Sigmoid colon (tissue), 6 donors: ENCODE measurements at regions not wholly inside any gene's neighbourhood (a gene's known extent, or its start where the extent isn't known, plus 50 kb on each side); places are given as distances from the start of the nearest gene placed in this dataset.

Experiments used
- DNase-seq: peaks from one replicate; pipeline ENCODE4 v3.0.0-alpha.2; 2019
- H3K27ac ChIP-seq, 4 donors: fragments of 200-600 bp; sonication (generic); one replicate each; pipeline ENCODE4 v1.5.1; 2016 to 2019; ENCODE audit warnings: mild to moderate bottlenecking in 1 of 4
- H3K27me3 ChIP-seq, 3 donors: fragments of 200-600 bp; sonication (generic); one replicate each; pipeline ENCODE4 v1.5.1; 2019; ENCODE audit warnings: mild to moderate bottlenecking in 1 of 3
- H3K36me3 ChIP-seq, 4 donors: fragments of 200-600 bp; sonication (generic); one replicate each; pipeline ENCODE4 v1.5.1; 2016 to 2019
- H3K4me1 ChIP-seq, 4 donors: fragments of 200-600 bp; sonication (generic); one replicate each; pipeline ENCODE4 v1.5.1; 2017 to 2019
- H3K4me3 ChIP-seq, 4 donors: fragments of 200-600 bp; sonication (generic); one replicate each; pipeline ENCODE4 v1.5.1; 2017 to 2019; ENCODE audit warnings: mild to moderate bottlenecking in 2 of 4, moderate library complexity in 1 of 4
- H3K9me3 ChIP-seq, 4 donors: fragments of 200-600 bp in 3 of 4; sonication (generic) in 3 of 4; one replicate each; pipeline versions ENCODE4 v1.5.1 to v1.6.1; 2013 to 2019
- CTCF ChIP-seq, 4 experiments: fragments of 450-650 bp in 3 of 4; fragments of 200-600 bp in 1 of 4; IDR thresholded peaks; one replicate each; pipeline ENCODE4 v1.5.1; 2016 to 2019; ENCODE audit warnings: antibody characterized with exemption in 4 of 4, mild to moderate bottlenecking in 3 of 4, moderate library complexity in 2 of 4
- EP300 ChIP-seq, 4 donors: sonication (generic); formaldehyde crosslinking; IDR thresholded peaks; one replicate each; pipeline ENCODE4 v1.6.1; 2017; ENCODE audit warnings: antibody characterized with exemption in 4 of 4
- POLR2A ChIP-seq, 2 donors: fragments of 450-650 bp; IDR thresholded peaks; one replicate each; pipeline ENCODE4 v1.6.1; 2016; ENCODE audit warnings: antibody characterized with exemption in 2 of 2, mild to moderate bottlenecking in 2 of 2, moderate library complexity in 2 of 2
- POLR2AphosphoS5 ChIP-seq, 4 donors: sonication (generic); formaldehyde crosslinking; IDR thresholded peaks; one replicate each; pipeline ENCODE4 v1.6.1; 2017; ENCODE audit warnings: antibody characterized with exemption in 4 of 4
- WGBS, 2 donors: extraction: QIAGEN DNeasy Blood & Tissue Kit; methylation state at CpG; one replicate each; pipeline ENCODE4 v1.1.7; 2013; 5-methylcytosine and 5-hydroxymethylcytosine counted together
- intact Hi-C: fragments of 100-400 bp; cut with DNase I; formaldehyde crosslinking; loops from one replicate; pipeline ENCODE4 v1.15.1; 2023
- donor health status: healthy with polysubstance abuse.
- donor health status: healthy.

GRCh38 chr3:166900866-166901577, 479.1 kb downstream of the ZBBX start:
- Histone ChIP-seq H3K36me3 (no peaks in the 10 kb centered on the region), H3K4me3 (no peak overlapping the region), H3K27ac (no peak overlapping the region), H3K9me3 (no peaks in the 10 kb centered on the region), H3K27me3 (no peaks in the 10 kb centered on the region), H3K4me1 (no peaks in the 10 kb centered on the region)
- TF ChIP-seq POLR2A (IDR thresholded peaks at IDR 0.05) (no peak), CTCF (IDR thresholded peaks at IDR 0.05) (no peak), POLR2AphosphoS5 (IDR thresholded peaks at IDR 0.05) (no peak), EP300 (IDR thresholded peaks at IDR 0.05) (no peak)
- intact Hi-C loops, result no loop called here
- WGBS, 2 donors, result 70 to 82% methylated on average over 3 of the region's 3 CpGs
- no peak for DNase-seq

GRCh38 chr3:166897811-166898210, 482.3 kb downstream of the ZBBX start:
- WGBS, 2 donors, result 44 to 47% methylated on average over 1 of the region's 1 CpG
- Histone ChIP-seq H3K4me3 (no peak overlapping the region), H3K36me3 (no peaks in the 10 kb centered on the region), H3K4me1 (no peaks in the 10 kb centered on the region), H3K27me3 (no peaks in the 10 kb centered on the region), H3K27ac (no peak overlapping the region), H3K9me3 (no peaks in the 10 kb centered on the region)
- no peak for DNase-seq
- intact Hi-C loops, result no loop called here
- TF ChIP-seq POLR2AphosphoS5 (IDR thresholded peaks at IDR 0.05) (no peak), CTCF (IDR thresholded peaks at IDR 0.05) (no peak), EP300 (IDR thresholded peaks at IDR 0.05) (no peak), POLR2A (IDR thresholded peaks at IDR 0.05) (no peak)

- intact Hi-C loops, result no loop called here
- TF ChIP-seq POLR2AphosphoS5 (IDR thresholded peaks at IDR 0.05) (no peak), POLR2A (IDR thresholded peaks at IDR 0.05) (no peak), EP300 (IDR thresholded peaks at IDR 0.05) (no peak), CTCF (IDR thresholded peaks at IDR 0.05) (no peak)
- H3K36me3 ChIP-seq, result no peaks in the 10 kb centered on the region
- H3K27me3 ChIP-seq, result no peaks in the 10 kb centered on the region
- H3K4me3 ChIP-seq, result no peak overlapping the region
- DNase-seq, result no peak
- H3K9me3 ChIP-seq, result no peaks in the 10 kb centered on the region
- no peak overlapping the region for H3K27ac ChIP-seq
- WGBS, 2 donors, result 57 to 78% methylated on average over 2 of the region's 2 CpGs
- H3K4me1 ChIP-seq, result no peaks in the 10 kb centered on the region
Measured at GRCh38 chr3:166889241-166889640, 490.9 kb downstream of the ZBBX start.

- Histone ChIP-seq H3K4me1 (no peaks in the 10 kb centered on the region), H3K27ac (no peak overlapping the region), H3K4me3 (no peak overlapping the region), H3K27me3 (no peaks in the 10 kb centered on the region), H3K9me3 (peaks cover 0 to 6% (median 0%) of the 10 kb centered on the region in 4 donors), H3K36me3 (no peaks in the 10 kb centered on the region)
- intact Hi-C loops, result no loop called here
- DNase-seq, result no peak
- 87% methylated on average over 2 of the region's 2 CpGs for WGBS, 2 donors
- no peak for TF ChIP-seq EP300 (IDR thresholded peaks at IDR 0.05)
Measured at GRCh38 chr3:166879661-166880060, 500.4 kb downstream of the ZBBX start.

- Histone ChIP-seq H3K4me3 (no peak overlapping the region), H3K27ac (no peak overlapping the region), H3K27me3 (no peaks in the 10 kb centered on the region), H3K4me1 (no peaks in the 10 kb centered on the region), H3K9me3 (peaks cover 0 to 5% (median 0%) of the 10 kb centered on the region in 4 donors), H3K36me3 (no peaks in the 10 kb centered on the region)
- no peak for DNase-seq
- TF ChIP-seq POLR2A (IDR thresholded peaks at IDR 0.05) (no peak), EP300 (IDR thresholded peaks at IDR 0.05) (no peak), CTCF (IDR thresholded peaks at IDR 0.05) (no peak), POLR2AphosphoS5 (IDR thresholded peaks at IDR 0.05) (no peak)
- intact Hi-C loops, result no loop called here
Measured at GRCh38 chr3:166877971-166878370, 502.1 kb downstream of the ZBBX start.
